ENCODE measurements at regions not wholly inside any gene's neighbourhood (a gene's known extent, or its start where the extent isn't known, plus 50 kb on each side); places are given as distances from the start of the nearest gene placed in this dataset.

- DNase-seq: no peak
- ATAC-seq: no peak
Measured at GRCh38 chr12:66852091-66852490, 173.2 kb upstream of the GRIP1 start.

DNA sequence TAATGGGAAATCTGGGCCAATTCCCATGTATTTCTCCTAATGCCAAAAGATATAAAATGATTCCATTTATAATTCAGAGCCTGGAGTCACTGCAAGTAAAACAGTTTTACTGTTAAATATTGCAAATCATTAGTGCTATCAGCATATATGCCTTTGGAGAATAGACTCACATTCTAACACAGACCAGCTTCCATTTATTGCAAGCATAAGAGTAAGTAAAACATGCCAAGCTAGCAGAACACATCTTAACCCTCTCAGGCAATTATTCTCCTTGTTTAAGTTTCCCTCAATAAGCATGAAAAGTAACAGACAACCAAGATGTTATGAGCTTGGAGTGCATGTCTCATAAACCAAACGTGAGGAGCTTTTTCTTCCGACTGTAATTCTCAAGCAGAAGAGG, 173.9 kb upstream of the GRIP1 start:
- DNase-seq: no peak
- ATAC-seq: no peak

GRCh38 chr12:66859751-66860440, 181.0 kb upstream of the GRIP1 start:
- DNase-seq (no peak), ATAC-seq (no peak)

- ATAC-seq: no peak
- DNase-seq: peak; percentile 66
Measured at GRCh38 chr12:66860752-66861750, 182.2 kb upstream of the GRIP1 start.

DNA sequence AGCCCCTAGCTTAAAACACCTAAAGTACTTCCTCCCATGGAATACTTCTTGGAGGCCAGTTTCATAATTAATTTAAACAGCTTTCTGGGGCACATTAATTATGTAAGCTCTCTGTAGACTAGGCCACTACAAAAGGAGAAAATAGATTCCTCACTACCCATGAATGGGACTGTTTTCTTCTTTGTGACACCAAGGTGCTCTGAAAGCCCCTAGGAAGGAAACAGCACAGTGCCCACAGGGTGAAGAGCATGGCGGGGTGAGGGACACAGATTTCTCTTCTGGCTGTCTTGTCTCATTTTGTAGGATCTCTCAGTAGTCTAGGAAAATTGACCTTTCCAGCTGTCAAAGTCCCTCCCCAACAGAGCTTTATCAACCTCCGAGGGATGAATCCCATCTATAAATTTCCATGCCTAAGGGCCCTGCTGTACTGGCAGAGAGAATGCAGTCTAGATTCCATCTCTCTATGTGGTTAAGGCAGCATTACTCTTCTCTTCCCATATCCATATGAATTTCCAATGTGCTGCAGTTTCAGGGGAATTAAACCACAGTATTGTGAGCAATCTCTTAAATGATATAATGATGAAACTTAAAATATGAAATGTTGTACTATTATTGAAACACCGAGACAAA, 183.6 kb upstream of the GRIP1 start:
- DNase-seq (no peak), ATAC-seq (no peak)

GRCh38 chr12:66863276-66863675, 184.4 kb upstream of the GRIP1 start:
- DNase-seq: no peak
- no peak for ATAC-seq

DNA sequence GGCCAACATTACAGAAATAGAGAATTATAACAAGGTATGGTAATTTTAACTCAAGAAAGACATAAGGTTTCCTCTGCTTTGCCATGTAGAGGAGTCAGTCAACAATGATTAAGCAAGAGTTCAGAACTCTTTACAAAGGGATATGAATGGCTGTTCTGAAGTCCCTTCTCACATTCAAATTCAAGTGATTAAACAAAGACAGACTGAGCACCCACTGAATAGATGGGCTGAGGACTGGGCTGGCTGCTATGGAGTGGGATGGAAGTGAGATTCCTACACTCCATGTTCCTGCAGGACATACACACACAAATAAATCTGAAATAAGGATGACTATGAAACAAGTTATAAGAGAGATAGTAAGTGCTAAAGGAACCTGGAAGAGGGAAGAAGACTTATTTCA, 199.0 kb upstream of the GRIP1 start:
- ATAC-seq (no peak), DNase-seq (no peak)

DNA sequence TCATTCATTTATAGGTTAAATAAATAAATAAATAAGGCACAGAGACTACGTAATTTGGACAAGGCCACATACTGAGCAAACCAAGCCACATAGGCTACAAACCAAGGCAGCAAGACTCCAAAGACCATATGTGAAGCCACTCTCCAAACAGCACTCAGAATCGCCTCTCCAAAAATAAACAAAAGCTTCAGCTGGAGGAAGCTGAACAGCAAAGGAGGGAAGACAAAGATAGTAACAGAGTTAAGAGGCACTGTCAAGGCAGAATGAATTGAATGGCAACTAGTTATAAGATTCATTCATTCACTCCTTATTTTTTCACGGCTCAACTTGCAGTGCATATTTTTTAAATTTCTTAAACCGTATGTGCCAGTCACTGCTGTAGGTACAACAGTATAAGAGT, 200.5 kb upstream of the GRIP1 start:
- ATAC-seq (no peak), DNase-seq (no peak)

DNA sequence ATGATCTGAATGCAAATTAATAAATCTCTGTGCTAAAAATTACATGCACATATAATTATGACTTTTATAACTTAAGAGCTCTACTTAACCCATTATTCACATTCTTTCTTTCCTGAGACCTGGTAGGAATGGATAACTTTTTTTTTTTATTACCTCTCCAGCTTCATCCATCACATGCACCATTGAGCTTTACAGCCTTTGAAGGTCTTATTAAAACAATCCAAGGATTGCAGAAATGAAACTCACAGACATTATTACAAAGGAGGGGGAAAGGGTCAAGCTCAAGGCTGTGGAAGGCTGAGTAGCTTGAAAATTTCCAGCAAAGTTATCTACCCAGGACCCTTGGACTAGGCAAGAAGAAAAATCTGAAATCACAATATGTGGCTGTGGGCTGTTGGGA, 202.5 kb upstream of the GRIP1 start:
- ATAC-seq: no peak

DNA sequence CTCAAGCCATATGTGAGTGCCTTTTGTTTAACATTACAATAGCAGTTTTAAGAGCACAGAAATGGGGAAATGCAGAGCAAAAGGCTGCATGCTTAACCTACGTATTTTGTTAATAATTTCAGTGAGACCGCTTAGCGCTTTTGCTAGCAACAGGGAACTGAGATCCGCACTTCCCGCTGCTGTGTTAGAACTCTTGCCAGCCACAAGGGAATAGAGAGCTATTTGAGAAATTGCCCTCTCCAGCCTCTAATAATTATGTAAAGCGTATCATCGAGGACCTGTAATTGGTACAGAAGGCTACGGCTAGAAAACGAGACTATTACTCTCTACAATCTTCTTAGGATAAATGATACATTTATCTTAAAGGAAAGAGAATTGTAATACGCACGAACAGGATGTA, 205.2 kb upstream of the GRIP1 start:
- ATAC-seq (no peak), DNase-seq (no peak)

More for the DNA sequence above, 202.5 kb upstream of the GRIP1 start:
- DNase-seq: no peak

GRCh38 chr12:66885115-66885875, 206.4 kb upstream of the GRIP1 start:
- ATAC-seq (no peak), DNase-seq (no peak)

DNA sequence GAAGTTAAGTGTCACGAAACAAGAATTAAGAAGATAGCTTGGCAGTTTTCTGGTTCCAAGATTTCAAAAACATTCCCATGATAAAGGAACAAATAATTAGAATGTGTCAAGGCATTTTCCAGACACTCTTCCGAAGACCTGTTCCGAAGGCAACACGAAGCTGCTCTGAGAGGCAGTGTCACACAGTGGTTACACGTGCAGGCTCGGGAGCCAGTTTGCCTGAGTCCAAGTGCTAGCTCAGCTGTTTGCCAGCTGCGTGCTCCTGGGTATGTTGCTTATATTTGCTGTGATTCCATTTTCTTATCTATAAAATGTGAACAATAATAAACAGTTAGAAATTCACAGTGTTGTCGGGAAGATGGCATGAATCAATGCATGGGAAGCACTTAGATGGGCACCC, 217.9 kb upstream of the GRIP1 start:
- no peak for ATAC-seq

GRCh38 chr12:66898700-66899469, 220.0 kb upstream of the GRIP1 start:
- ATAC-seq: no peak

More for the DNA sequence above, 217.9 kb upstream of the GRIP1 start:
- no peak for DNase-seq

DNA sequence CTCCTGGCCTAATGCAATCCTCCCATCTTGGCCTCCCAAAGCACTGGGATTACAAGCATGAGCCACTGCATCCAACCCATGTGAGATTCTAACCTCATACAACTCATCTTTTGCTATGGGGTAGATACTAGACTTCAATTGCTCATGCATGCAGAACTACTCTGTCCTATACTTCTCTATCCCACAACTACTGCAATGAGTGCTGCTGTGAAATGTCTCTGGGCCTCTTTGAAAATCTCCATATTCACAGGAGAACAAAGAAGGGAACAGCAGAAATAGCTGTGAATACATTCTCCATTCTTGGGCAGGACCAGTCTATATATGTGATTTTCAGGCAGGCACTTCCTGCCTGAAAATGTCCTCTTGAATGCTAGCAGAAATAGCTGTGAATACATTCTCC, 220.7 kb upstream of the GRIP1 start:
- no peak for ATAC-seq
- no peak for DNase-seq

More at GRCh38 chr12:66898700-66899469, 220.0 kb upstream of the GRIP1 start:
- DNase-seq: no peak

DNA sequence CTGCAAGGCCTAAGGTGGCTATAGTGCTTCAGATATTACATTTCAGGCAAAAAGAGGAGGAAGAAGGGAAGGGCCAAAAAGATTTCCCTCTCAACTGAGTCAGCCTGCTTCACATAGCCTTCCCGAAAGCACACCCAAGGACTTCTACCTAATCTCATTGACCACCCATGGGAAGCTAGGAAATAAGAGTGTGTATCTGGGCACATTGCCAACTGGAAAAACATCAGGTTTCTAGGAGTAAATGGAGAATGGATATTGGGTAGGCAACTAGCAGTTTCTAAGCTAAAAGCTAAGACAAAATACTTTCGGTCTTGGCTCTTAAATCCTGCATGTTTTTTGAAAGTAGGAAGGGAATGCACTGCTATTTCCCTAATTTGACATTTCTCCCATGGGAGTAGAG, 221.7 kb upstream of the GRIP1 start:
- no peak for ATAC-seq

DNA sequence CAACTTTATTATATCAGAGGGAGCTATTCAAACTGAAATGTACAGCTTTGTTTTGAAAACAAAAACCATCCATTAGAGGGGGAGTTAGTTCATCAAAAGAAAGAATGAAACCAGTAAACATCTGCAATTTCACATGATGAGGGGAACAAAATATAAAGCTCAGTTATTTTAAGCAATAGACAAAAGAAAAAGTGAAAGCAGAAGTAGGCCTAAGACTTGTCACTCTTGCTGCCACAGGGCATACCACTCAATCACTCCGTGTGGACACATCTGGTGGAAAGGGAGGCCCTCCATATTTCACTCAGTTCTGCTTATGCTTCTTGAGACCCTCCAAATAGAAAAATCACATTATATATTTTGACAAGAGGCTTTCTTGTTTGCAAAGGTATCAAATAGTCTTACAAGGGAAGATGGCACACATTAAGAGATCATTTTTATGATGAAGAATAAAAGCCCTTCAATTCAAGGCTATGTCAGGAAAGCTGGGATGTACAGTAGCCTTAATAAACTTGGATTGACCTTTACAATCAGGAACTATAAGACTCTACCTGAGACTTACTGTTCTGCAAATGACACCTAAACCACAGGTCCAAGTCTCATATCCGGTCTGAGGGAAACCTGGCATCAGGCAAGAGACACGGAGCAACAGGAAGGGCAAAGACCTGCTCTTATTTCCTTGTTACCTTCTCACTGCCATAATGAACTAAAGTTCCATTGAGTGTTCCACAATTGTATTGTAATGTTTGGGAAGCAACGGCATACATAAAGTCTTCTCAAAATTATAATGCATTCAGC, 222.5 kb upstream of the GRIP1 start:
- DNase-seq: no peak
- ATAC-seq: peak; percentile 61

More for the DNA sequence above, 221.7 kb upstream of the GRIP1 start:
- DNase-seq: no peak

DNA sequence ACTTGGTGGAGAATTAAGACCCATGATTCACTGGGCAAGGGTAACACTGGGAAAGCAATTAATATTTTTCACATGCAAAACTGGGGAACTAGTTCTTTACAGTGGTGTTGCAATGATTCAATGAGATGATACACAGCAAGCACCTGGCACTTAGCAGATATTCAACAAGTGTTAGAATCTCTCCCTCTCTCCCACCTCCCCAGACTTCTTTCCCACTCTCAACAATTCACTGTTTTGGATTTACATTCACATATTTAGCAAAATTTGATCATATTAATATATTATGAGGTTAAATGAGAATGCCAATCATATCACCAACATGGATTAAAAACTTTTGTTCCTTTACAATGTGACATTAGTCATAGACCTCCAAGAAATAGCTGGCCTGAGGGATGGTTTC, 223.1 kb upstream of the GRIP1 start:
- ATAC-seq (no peak), DNase-seq (no peak)

DNA sequence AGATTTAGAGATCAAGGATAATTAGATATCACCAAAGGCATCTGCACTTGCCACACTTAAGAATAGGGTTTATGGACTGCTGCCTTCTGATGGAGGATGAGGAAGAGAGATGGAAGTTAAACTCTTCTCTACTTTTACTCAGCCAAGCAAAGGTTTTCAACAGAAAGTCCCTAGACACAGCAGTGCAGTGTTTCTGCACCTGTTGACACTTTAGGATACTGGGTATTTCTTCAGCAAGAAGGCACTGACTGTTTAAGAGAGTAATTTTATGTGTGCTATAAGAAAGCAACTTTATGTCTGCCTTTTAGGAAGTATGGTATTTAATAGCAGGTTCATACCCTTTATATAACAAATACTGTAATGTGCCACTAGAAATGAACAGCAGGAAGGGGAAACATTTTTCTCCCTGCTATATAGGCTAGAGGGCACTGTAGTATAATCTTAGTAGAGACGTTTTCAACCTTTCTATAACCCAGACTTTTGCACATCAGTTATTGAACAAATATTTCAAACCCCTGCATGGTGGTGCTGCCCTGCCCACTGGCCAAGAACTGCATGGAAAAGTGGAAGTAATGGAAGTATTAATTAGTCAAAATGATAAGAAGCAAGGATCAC, 225.0 kb upstream of the GRIP1 start:
- ATAC-seq (peak; percentile 28), DNase-seq (no peak)

GRCh38 chr12:66905201-66905600, 226.3 kb upstream of the GRIP1 start:
- ATAC-seq: no peak

More at GRCh38 chr12:66905201-66905600, 226.3 kb upstream of the GRIP1 start:
- DNase-seq: no peak
